ENCODE measurements at regions not wholly inside any gene's neighbourhood (a gene's known extent, or its start where the extent isn't known, plus 50 kb on each side); places are given as distances from the start of the nearest gene placed in this dataset.

- dilution Hi-C loops (cut with HindIII; ENCODE audit: low sequenced_read_pairs, unreplicated experiment), result no loop called here
- CTCF ChIA-PET, result no interaction called here
- H3K56ac ChIP-seq (ENCODE audit: extremely low read depth, insufficient read depth, low read length), result no peak overlapping the region
- intact Hi-C loops (cut with micrococcal nuclease), result no loop called here
- POLR2A ChIA-PET (ENCODE audit: unreplicated experiment), result no interaction called here
- no peak overlapping the region for H3K9ac ChIP-seq (ENCODE audit: low read depth, low read length)
- no peaks in the 10 kb centered on the region for H4K20me1 ChIP-seq (ENCODE audit: insufficient read depth, low read length)
- no peak overlapping the region for H3K4me3 ChIP-seq (ENCODE audit: insufficient read depth, low read depth, low read length)
- WGBS, 2 experiments (ENCODE audit: extremely low coverage in 2 of 2, insufficient read length in 1 of 2), result no CpG with 5 or more reads among the region's 4 CpGs
- H4K5ac ChIP-seq (ENCODE audit: low read depth, low read length), result no peak overlapping the region
- H3K23ac ChIP-seq (ENCODE audit: low read depth, low read length), result no peak overlapping the region
- H3K9me3 ChIP-seq (ENCODE audit: control insufficient read depth, insufficient read depth, low read length), result no peaks in the 10 kb centered on the region
- TF ChIP-seq CTCF (conservative IDR thresholded peaks at IDR 0.05; ENCODE audit: low read depth, low read length) (no peak), CEBPB (IDR thresholded peaks at IDR 0.05; ENCODE audit: low read depth, low read length) (no peak), POLR2A (IDR thresholded peaks at IDR 0.05; ENCODE audit: low read depth, low read length) (no peak)
- H3K36me3 ChIP-seq (ENCODE audit: control insufficient read depth, insufficient read depth, low read length), result no peaks in the 10 kb centered on the region
- H2AK5ac ChIP-seq (ENCODE audit: low read depth, low read length), result no peak overlapping the region
- no peak overlapping the region for H3K4ac ChIP-seq (ENCODE audit: low read depth, low read length)
- no peak overlapping the region for H2AK9ac ChIP-seq (replicated peaks; ENCODE audit: low read depth, low read length, poor library complexity)
- no peak overlapping the region for H3K18ac ChIP-seq (ENCODE audit: low read depth, low read length)
- H2BK20ac ChIP-seq (ENCODE audit: low read depth, low read length), result no peak overlapping the region
- no peak for DNase-seq
- H3K4me1 ChIP-seq (ENCODE audit: control insufficient read depth, insufficient read depth, low read length), result no peaks in the 10 kb centered on the region
- H3K27me3 ChIP-seq (ENCODE audit: control insufficient read depth, insufficient read depth, low read length), result no peaks in the 10 kb centered on the region; the same call in 1 of the 2 replicates
- H2BK15ac ChIP-seq (ENCODE audit: low read depth, low read length), result no peak overlapping the region
- no peak overlapping the region for H3K14ac ChIP-seq (replicated peaks; ENCODE audit: low read depth, low read length)
- no peaks in the 10 kb centered on the region for H3K79me1 ChIP-seq (ENCODE audit: low read depth in 1 of 2, low read length in 2 of 2)
- in situ Hi-C loops (cut with MboI; ENCODE audit: low sequenced_read_pairs), result no loop called here
- no TSS peak for BruUV-seq (replicated peaks)
- H2AFZ ChIP-seq (replicated peaks; ENCODE audit: low read length, poor library complexity), result no peak overlapping the region
- no peak overlapping the region for H4K91ac ChIP-seq (ENCODE audit: insufficient read depth, low read depth, low read length)
- H2BK5ac ChIP-seq (ENCODE audit: low read depth, low read length, poor library complexity, severe bottlenecking), result no peak overlapping the region
- H4K8ac ChIP-seq (ENCODE audit: low read depth in 2 of 2, low read length in 2 of 2), result no peak overlapping the region
- no peaks in the 10 kb centered on the region for H3K9me1 ChIP-seq (ENCODE audit: insufficient read depth, low read length)
- no peak for ATAC-seq (ENCODE audit: low read depth)
- no peak overlapping the region for H2BK120ac ChIP-seq (ENCODE audit: low read depth, low read length)
- H3K27ac ChIP-seq (ENCODE audit: insufficient read depth, low read length), result no peak overlapping the region
- H3K4me2 ChIP-seq (ENCODE audit: low read depth, low read length), result no peak overlapping the region
Observed at GRCh38 chrX:15151267-15152186, 118.4 kb downstream of the ASB9 start.

Data from IMR-90 (cell line).